ENCODE measurements at regions not wholly inside any gene's neighbourhood (a gene's known extent, or its start where the extent isn't known, plus 50 kb on each side); places are given as distances from the start of the nearest gene placed in this dataset.
A peak's percentile ranks its signal among the peaks of the same experiment; 100 is the strongest.

DNA sequence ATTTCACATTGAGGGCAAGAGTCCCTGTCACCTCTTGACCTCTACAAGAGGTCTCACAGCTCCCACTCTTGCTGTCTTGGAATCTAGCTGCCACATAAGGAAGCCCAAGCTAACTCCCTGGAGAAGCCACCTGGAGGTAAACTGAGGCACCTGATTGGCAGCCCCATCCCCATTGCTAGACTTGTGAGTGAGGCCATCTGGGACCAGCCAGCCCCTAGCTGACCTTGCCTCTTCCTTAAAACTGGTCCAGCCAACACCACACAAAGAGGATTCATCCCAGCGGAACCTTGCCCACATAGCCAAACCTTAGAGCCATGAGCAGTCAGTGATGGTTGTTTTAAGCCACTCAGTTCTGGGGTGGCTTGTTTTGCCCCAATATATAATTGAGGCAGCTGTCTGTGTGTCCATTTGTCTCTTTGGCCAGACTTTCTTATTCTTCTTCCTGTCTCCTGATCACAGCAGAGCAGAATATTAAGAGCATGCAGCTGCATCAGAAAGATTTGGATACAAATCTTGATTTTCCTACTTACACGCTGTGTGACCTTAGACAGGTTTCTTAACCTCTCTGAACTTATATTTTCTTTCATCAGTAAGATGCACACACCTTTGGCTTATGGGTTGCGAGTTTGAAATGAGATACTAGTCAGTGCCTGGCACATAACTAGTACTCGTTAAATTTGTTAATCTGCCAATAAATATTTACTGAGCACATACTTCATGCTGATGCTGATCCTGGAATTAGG is 74.3 kb upstream of the TP53I11 start:
- Histone ChIP-seq H3F3A (ENCODE audit: control insufficient read depth, insufficient read depth) (0 out of 2 replicates have a peak, but pooled peaks cover 2% of the 10 kb centered on the region), H3K27me3 (ENCODE audit: control insufficient read depth, low read length) (no peaks in the 10 kb centered on the region), H3K79me2 (ENCODE audit: control insufficient read depth, low read length) (no peaks in the 10 kb centered on the region), H3K4me3 (ENCODE audit: low read length) (no peak overlapping the region), H3K27ac (ENCODE audit: low read depth, low read length) (peak overlapping the region; percentile 71), H3K4me2 (ENCODE audit: low read length) (peak overlapping the region; percentile 59; the same call in 1 of the 2 replicates), H3K36me3 (ENCODE audit: control insufficient read depth, low read length) (no peaks in the 10 kb centered on the region), H4K20me1 (ENCODE audit: control insufficient read depth, insufficient read depth, low read depth, low read length) (no peaks in the 10 kb centered on the region), H3K4me1 (ENCODE audit: control insufficient read depth, low read length) (peaks cover 59% of the 10 kb centered on the region), H3K9me2 (replicated peaks; ENCODE audit: control insufficient read depth, low read length) (no peaks in the 10 kb centered on the region), H3K9me3 (ENCODE audit: control insufficient read depth, insufficient read depth, low read length) (no peaks in the 10 kb centered on the region)
- TF ChIP-seq, protein P1, sequence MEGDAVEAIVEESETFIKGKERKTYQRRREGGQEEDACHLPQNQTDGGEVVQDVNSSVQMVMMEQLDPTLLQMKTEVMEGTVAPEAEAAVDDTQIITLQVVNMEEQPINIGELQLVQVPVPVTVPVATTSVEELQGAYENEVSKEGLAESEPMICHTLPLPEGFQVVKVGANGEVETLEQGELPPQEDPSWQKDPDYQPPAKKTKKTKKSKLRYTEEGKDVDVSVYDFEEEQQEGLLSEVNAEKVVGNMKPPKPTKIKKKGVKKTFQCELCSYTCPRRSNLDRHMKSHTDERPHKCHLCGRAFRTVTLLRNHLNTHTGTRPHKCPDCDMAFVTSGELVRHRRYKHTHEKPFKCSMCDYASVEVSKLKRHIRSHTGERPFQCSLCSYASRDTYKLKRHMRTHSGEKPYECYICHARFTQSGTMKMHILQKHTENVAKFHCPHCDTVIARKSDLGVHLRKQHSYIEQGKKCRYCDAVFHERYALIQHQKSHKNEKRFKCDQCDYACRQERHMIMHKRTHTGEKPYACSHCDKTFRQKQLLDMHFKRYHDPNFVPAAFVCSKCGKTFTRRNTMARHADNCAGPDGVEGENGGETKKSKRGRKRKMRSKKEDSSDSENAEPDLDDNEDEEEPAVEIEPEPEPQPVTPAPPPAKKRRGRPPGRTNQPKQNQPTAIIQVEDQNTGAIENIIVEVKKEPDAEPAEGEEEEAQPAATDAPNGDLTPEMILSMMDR (IDR thresholded peaks at IDR 0.05; ENCODE audit: low read depth, low read length, poor library complexity, severe bottlenecking) = no peak
- TF ChIP-seq EZH2phosphoT487 (IDR thresholded peaks at IDR 0.05; ENCODE audit: borderline replicate concordance, low read length) = no peak

GRCh38 chr11:45025716-45026492 is 75.2 kb upstream of the TP53I11 start:
- H3K4me1 ChIP-seq (ENCODE audit: control insufficient read depth, low read length) = peaks cover 54% of the 10 kb centered on the region
- peak overlapping the region; percentile 37 for H3K4me3 ChIP-seq (ENCODE audit: low read length)
- TF ChIP-seq, protein P1 (IDR thresholded peaks at IDR 0.05; ENCODE audit: low read depth, low read length, poor library complexity, severe bottlenecking) = no peak
- TF ChIP-seq EZH2phosphoT487 (IDR thresholded peaks at IDR 0.05; ENCODE audit: borderline replicate concordance, low read length) = no peak
- no peaks in the 10 kb centered on the region for H3K27me3 ChIP-seq (ENCODE audit: control insufficient read depth, low read length)
- peak overlapping the region; percentile 71 for H3K27ac ChIP-seq (ENCODE audit: low read depth, low read length)
- peak overlapping the region; percentile 59 for H3K4me2 ChIP-seq (ENCODE audit: low read length)
- 0 out of 2 replicates have a peak, but pooled peaks cover 2% of the 10 kb centered on the region for H3F3A ChIP-seq (ENCODE audit: control insufficient read depth, insufficient read depth)
- H3K9me3 ChIP-seq (ENCODE audit: control insufficient read depth, insufficient read depth, low read length) = no peaks in the 10 kb centered on the region
- no peaks in the 10 kb centered on the region for H3K79me2 ChIP-seq (ENCODE audit: control insufficient read depth, low read length)
- H3K9me2 ChIP-seq (replicated peaks; ENCODE audit: control insufficient read depth, low read length) = no peaks in the 10 kb centered on the region
- H3K36me3 ChIP-seq (ENCODE audit: control insufficient read depth, low read length) = no peaks in the 10 kb centered on the region
- no peaks in the 10 kb centered on the region for H4K20me1 ChIP-seq (ENCODE audit: control insufficient read depth, insufficient read depth, low read depth, low read length)

- Histone ChIP-seq H3K79me2 (ENCODE audit: control insufficient read depth, low read length) (no peaks in the 10 kb centered on the region), H3K4me3 (ENCODE audit: low read length) (no peak overlapping the region), H3K27ac (ENCODE audit: low read depth, low read length) (peak overlapping the region; percentile 71), H4K20me1 (ENCODE audit: control insufficient read depth, insufficient read depth, low read depth, low read length) (no peaks in the 10 kb centered on the region), H3K9me2 (replicated peaks; ENCODE audit: control insufficient read depth, low read length) (no peaks in the 10 kb centered on the region), H3F3A (ENCODE audit: control insufficient read depth, insufficient read depth) (peaks cover 5% of the 10 kb centered on the region), H3K36me3 (ENCODE audit: control insufficient read depth, low read length) (no peaks in the 10 kb centered on the region), H3K4me2 (ENCODE audit: low read length) (peak overlapping the region; percentile 59; the same call in 1 of the 2 replicates), H3K9me3 (ENCODE audit: control insufficient read depth, insufficient read depth, low read length) (no peaks in the 10 kb centered on the region), H3K4me1 (ENCODE audit: control insufficient read depth, low read length) (peaks cover 53% of the 10 kb centered on the region), H3K27me3 (ENCODE audit: control insufficient read depth, low read length) (no peaks in the 10 kb centered on the region)
- TF ChIP-seq, protein P1 (IDR thresholded peaks at IDR 0.05; ENCODE audit: low read depth, low read length, poor library complexity, severe bottlenecking) = no peak
- no peak for TF ChIP-seq EZH2phosphoT487 (IDR thresholded peaks at IDR 0.05; ENCODE audit: borderline replicate concordance, low read length)
Measured at GRCh38 chr11:45026835-45027234, 76.2 kb upstream of the TP53I11 start.

All from DOHH2 (cell line).